NB4 (cell line): ENCODE measurements at regions not wholly inside any gene's neighbourhood (a gene's known extent, or its start where the extent isn't known, plus 50 kb on each side); places are given as distances from the start of the nearest gene placed in this dataset.
A peak's percentile ranks its signal among the peaks of the same experiment; 100 is the strongest.

Experiments
- DNase-seq: peaks from one replicate; pipeline ENCODE4 v3.0.0; 2010; ENCODE audit warnings: low read depth
- H3K4me3 ChIP-seq: one replicate; pipeline ENCODE4 v1.5.1; 2011; ENCODE audit warnings: mild to moderate bottlenecking, low read depth, low read length, moderate library complexity
- CTCF ChIP-seq: IDR thresholded peaks from one replicate; pipeline ENCODE4 v1.5.1; 2012; ENCODE audit warnings: low read depth, low read length
- MYC ChIP-seq: IDR thresholded peaks from 2 replicates; pipeline ENCODE4 v1.6.1; 2011; ENCODE audit warnings: low read depth, low read length
- POLR2A ChIP-seq: IDR thresholded peaks from 2 replicates; pipeline ENCODE4 v1.6.1; 2011; ENCODE audit warnings: mild to moderate bottlenecking; ENCODE audit not compliant: insufficient read length; ENCODE audit errors: extremely low read depth
- TF ChIP-seq, protein P1 (sequence below): IDR thresholded peaks from 2 replicates; pipeline ENCODE4 v1.6.1; 2011; ENCODE audit warnings: low read depth, low read length

- DNase-seq: no peak
- H3K4me3 ChIP-seq: no peak overlapping the region
- TF ChIP-seq, protein P1, sequence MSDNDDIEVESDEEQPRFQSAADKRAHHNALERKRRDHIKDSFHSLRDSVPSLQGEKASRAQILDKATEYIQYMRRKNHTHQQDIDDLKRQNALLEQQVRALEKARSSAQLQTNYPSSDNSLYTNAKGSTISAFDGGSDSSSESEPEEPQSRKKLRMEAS: no peak
- no peak for TF ChIP-seq CTCF
- TF ChIP-seq MYC: no peak
Observed at GRCh38 chr7:68458010-68458908, 1140.0 kb upstream of the AUTS2 start.

GRCh38 chr7:68461430-68461829 is 1136.8 kb upstream of the AUTS2 start:
- no peak overlapping the region for H3K4me3 ChIP-seq
- DNase-seq: no peak
- TF ChIP-seq POLR2A (no peak), MYC (no peak), CTCF (no peak)
- TF ChIP-seq, protein P1: no peak

DNA sequence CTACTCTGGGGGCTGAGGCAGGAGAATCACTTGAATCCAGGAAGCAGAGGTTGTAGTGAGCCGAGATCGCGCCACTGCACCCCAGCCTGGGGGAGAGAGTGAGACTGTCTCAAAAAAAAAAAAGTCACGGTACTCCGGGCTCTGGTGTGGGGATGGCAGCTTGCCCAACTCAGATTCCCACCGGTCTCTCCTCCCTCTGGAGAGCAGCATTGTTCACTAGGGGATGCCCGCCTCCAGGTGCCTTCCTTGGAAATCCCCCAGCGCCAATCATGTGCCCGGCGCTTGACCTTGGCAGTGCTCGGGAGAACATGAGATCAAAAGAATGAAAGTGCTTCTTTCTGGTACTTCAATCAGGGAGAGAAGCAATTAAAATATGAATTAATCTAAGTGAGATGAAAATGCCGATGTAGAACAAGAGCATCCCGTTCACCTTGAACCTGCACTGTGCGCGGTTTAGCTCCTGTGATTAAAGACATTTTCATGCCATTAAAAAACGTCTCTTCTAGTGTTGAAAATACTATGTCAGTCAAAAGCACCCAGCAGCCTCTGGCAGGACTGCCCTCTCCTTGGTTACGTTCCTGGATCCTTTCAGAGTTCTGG is 1127.3 kb upstream of the AUTS2 start:
- DNase-seq: no peak
- H3K4me3 ChIP-seq: no peak overlapping the region
- TF ChIP-seq CTCF: no peak
- no peak for TF ChIP-seq POLR2A
- TF ChIP-seq, protein P1: no peak
- no peak for TF ChIP-seq MYC

DNA sequence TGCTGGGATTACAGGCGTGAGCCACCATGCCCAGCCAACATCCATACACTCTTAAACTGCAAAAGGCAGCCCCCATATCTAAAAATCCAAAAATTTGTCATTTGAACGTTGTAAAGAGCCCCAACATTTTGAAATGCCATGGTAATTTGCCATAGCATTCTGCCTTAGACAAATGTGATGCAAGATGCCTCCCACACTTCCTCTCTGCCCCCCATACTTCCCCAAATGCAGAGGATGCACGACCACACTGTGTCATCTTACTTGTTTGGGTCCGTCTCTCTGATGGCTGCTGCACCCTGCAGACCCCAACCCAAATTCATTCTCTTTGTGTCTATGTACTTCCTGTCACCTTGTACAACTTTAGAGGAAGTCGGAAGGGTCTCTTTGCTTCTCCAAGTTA is 1125.6 kb upstream of the AUTS2 start:
- TF ChIP-seq MYC (no peak), CTCF (no peak), POLR2A (no peak)
- TF ChIP-seq, protein P1: no peak

GRCh38 chr7:68474661-68475216 is 1123.5 kb upstream of the AUTS2 start:
- no peak for TF ChIP-seq CTCF
- TF ChIP-seq POLR2A: no peak
- TF ChIP-seq MYC: no peak
- TF ChIP-seq, protein P1: no peak
- DNase-seq: no peak
- H3K4me3 ChIP-seq: no peak overlapping the region

More for the DNA sequence above, 1125.6 kb upstream of the AUTS2 start:
- DNase-seq: peak; percentile 54
- H3K4me3 ChIP-seq: no peak overlapping the region
